NT2/D1 (cell line): ENCODE measurements at regions not wholly inside any gene's neighbourhood (a gene's known extent, or its start where the extent isn't known, plus 50 kb on each side); places are given as distances from the start of the nearest gene placed in this dataset.

ENCODE experiments used
- YY1 ChIP-seq: IDR thresholded peaks from 2 replicates; pipeline ENCODE4 v1.6.1; 2011; ENCODE audit not compliant: insufficient read length, insufficient read depth
- ZNF274 ChIP-seq: IDR thresholded peaks from 2 replicates; pipeline ENCODE4 v1.6.1; 2011; ENCODE audit warnings: mild to moderate bottlenecking, low read depth, low read length

DNA sequence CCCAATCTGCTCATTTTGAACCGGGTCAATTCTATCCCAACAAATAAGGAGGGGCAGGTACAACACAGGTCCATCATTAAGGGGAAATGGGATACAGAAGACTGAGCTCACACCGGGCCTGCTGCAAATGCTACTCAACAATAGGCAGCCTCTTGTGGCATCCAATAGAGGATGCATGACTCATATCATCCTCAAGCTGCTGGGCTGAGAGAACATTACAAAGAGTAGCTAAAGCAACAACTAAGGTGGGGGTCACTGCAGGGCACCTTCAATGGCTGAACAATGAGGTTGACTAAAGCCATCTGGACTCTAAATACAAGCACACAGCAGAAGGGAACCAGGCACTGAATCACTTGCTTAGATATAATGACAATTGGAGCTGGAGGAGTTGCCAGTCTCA, 130.1 kb upstream of the SYN3 start:
- TF ChIP-seq ZNF274 (no peak), YY1 (no peak)
